NCI-H187 (cell line): ENCODE measurements at regions not wholly inside any gene's neighbourhood (a gene's known extent, or its start where the extent isn't known, plus 50 kb on each side); places are given as distances from the start of the nearest gene placed in this dataset.

Experiments
- DNase-seq, 2 experiments: peaks; one replicate each; lab custom pipeline; 2025; lab: John Stamatoyannopoulos, UW

DNA sequence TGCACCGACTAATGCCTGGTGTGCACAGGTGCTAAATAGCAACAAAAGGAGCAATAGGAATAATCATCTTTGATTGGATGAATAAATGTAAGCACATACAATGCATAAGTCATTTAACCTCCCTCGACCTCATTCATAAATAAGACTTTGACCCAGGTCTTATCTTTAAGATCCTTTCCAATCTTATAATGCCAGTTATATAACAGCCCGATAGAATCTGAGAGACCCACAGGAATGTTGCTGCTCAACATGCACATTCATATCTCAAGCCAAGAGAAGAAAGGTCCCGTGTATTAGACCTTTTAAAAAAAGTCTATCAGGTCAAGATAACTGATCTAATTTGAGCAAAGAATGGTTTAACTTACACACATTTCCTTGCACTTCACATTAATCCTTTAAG lies 146.8 kb upstream of the SOX9 start:
- no peak for DNase-seq

GRCh38 chr17:71975331-71975801 lies 145.5 kb upstream of the SOX9 start:
- DNase-seq: no peak

DNA sequence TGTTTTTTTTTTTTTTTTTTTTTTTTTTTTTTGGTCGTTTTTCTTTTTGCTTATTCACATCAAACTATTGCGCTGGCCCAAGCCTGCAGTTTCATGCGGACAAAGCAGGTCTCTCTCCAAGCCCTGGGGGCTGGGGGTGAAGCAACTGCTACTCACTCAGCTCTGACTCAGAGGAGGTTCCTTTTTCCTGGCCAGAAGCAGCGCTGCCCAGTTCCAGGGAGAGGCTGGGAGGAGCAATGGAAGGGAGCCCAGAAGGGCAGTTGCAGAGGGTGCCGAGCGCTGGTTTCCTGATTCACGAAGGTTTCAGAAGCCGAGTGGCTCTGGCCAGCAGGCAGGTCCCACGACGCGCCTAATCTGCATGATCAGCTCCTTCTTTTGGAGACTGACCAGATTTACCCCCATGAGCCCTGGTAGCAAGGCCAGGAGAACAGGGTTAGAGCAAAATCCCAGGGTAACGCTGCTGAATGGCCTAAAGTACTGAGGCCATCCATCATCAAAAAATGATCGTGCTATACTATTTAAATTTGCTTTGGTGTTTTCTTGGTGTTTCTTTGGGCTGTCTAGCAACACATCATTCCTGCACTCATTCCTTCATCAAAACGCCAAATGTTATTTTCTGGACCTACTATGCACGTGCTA lies 144.7 kb upstream of the SOX9 start:
- DNase-seq: no peak

GRCh38 chr17:71978435-71978834 lies 142.4 kb upstream of the SOX9 start:
- no peak for DNase-seq

GRCh38 chr17:71980171-71980570 lies 140.6 kb upstream of the SOX9 start:
- DNase-seq: no peak

GRCh38 chr17:71983828-71984227 lies 137.0 kb upstream of the SOX9 start:
- DNase-seq: no peak

DNA sequence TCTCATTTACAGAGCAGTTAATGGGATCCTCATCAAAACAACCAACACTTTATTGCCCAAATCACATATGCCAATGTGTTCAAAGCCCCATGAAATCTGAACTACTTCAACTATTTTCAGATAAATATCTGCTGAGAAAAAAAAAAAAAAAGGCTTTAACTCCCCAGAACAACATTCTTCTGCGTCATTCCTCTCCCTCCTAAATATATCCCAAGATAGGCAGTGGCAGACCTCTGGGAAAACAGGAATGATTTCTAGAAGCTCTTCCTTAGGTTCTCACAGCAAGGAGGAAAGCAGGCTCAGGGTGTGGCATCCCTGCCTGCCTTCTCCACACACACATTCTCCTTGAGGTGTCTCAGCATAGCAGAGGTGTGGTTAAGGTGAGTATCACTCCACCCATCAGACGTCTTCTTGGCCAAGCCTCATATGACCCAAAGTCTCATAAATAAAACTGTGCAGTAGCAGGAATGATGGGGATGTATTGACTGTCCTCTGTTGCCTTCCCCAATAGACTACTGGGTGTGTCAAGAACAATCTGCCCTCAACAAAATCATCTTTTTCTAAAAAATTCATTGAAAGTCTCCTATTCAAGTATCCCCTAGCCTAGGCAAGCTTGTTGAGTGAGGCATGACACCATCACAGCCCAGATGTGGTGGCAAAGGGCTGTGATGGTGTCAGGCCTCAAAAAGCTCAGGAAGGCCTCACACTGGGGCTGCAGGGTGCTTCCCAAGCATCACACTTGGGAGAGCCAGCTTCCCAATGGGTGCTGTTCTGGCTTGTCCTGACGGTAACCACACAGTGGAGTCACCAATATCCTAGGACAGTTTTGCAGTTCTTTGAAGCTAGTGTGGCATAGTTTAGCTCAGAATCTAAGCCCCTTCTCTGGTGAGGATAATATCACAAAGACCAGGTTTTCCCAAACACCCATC lies 135.4 kb upstream of the SOX9 start:
- no peak for DNase-seq

DNA sequence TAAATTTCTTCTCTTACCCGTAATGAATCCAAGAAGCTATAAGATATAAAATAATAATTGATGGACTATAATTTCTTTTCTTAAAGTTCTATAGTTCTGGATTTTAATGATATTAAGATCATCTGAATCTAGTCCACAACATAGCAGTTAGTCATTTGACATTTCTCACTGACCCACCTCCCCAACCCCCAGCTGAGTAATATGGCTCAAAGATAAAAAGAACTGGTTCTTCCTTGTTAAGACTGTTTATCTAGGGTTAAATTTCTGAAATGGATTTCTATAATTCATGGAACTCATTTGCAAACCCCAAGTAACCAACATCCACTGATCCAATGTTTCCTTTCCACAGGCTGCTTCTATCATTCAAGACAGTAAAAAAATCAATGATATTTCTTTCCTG lies 133.9 kb upstream of the SOX9 start:
- DNase-seq: no peak

- DNase-seq: no peak
These were observed 133.2 kb upstream of the SOX9 start for GRCh38 chr17:71987634-71988033.

- DNase-seq: no peak
These were observed 131.7 kb upstream of the SOX9 start for GRCh38 chr17:71989117-71989516.

GRCh38 chr17:71993363-71993762 lies 127.5 kb upstream of the SOX9 start:
- DNase-seq: no peak

DNA sequence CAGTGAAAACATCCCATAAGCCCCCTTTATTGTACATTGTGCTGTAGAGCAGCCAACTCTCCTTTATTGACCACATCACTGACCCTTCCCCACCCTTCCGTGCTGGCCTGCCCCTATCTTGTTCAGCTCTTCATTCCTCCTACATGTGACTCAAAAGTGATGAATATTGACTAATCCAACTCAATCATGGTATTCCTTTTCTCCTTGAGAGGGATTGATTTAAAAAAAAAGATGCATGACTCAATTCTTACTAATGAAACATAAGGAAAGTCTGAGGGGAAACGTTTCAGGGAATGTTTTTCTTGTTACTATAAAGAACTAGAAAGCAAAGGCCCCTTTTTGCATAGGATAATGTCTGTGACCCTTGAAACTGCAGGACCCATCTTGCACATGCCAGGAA lies 125.2 kb upstream of the SOX9 start:
- DNase-seq: no peak

- no peak for DNase-seq
These were observed 116.8 kb upstream of the SOX9 start for GRCh38 chr17:72004011-72004427.

GRCh38 chr17:72004611-72005331 lies 116.0 kb upstream of the SOX9 start:
- DNase-seq: no peak

GRCh38 chr17:72005332-72006163 lies 115.3 kb upstream of the SOX9 start:
- no peak for DNase-seq

- no peak for DNase-seq
These were observed 112.5 kb upstream of the SOX9 start for GRCh38 chr17:72008236-72008876.

DNA sequence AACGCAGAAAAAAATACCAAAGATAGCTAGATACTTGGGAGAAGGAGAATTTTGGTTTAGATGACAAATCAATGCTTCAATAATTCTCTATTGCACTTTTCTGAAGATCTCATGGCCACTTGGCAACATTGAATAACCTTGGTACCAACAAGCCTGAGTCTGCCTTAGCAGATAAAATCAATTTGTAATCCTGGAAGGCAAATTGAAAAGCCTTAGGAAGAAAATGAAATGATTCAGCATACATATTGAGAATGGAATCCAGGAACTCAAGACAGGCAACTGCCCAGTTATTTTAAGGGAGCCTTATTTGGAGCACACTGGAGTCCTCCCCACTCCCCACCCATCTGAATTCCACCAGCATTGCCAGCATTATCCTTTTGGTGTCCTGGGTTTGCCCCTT lies 109.3 kb upstream of the SOX9 start:
- no peak for DNase-seq

GRCh38 chr17:72021417-72022041 lies 99.3 kb upstream of the SOX9 start:
- DNase-seq: no peak

GRCh38 chr17:72022328-72023275 lies 98.2 kb upstream of the SOX9 start:
- DNase-seq: no peak

DNA sequence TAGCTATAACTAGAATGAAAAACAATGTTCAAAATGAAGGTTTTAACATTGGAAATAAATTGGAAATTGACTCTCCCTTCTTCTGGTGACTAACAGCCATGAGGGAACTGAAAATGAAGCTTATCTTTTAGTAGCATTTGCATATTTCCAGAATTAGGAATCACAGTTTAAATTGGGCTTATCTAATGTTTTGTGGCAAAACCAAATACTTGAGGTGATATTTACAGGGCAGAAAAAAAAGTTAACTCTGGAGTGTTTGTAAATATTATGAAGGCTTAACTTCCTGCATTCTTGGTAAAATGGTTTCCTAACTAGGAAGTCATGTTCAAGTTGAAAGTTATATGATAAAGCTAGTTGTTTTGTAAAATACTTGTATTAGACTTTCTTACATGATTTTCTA lies 96.4 kb upstream of the SOX9 start:
- no peak for DNase-seq
